ENCODE measurements at regions not wholly inside any gene's neighbourhood (a gene's known extent, or its start where the extent isn't known, plus 50 kb on each side); places are given as distances from the start of the nearest gene placed in this dataset.

DNA sequence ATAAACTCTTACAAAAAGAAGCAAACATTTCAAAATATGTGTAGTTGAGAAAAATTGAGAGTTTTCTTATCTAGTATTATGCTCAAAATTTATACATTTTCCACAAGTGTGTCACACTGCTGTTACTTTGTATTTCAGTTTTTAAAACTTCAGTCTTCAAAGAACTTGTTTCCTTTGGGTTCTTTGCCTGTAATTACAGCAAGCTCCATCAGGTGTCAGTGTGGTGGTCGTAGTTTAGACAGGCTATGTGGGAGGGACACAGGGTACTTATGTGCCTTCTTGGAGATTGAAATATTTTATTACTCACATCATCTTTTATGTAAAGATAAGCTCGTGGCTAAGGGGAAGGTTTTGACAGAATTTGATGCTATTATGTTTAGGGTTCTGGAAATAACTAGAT, 360.5 kb downstream of the FGFR2 start:
- Histone ChIP-seq H3K9me3 (ENCODE audit: control insufficient read depth, insufficient read depth, low read depth, low read length) (peaks cover 13% of the 10 kb centered on the region), H3K36me3 (ENCODE audit: control insufficient read depth, insufficient read depth, low read length) (no peaks in the 10 kb centered on the region), H3K27me3 (ENCODE audit: control insufficient read depth, insufficient read depth, low read length) (no peaks in the 10 kb centered on the region), H3K4me1 (ENCODE audit: control insufficient read depth, insufficient read depth, low read length) (no peaks in the 10 kb centered on the region), H3K4me3 (ENCODE audit: low read depth, low read length) (no peak overlapping the region), H3K27ac (ENCODE audit: low read depth, low read length) (no peak overlapping the region), H3K9ac (ENCODE audit: low read length) (no peak overlapping the region)

DNA sequence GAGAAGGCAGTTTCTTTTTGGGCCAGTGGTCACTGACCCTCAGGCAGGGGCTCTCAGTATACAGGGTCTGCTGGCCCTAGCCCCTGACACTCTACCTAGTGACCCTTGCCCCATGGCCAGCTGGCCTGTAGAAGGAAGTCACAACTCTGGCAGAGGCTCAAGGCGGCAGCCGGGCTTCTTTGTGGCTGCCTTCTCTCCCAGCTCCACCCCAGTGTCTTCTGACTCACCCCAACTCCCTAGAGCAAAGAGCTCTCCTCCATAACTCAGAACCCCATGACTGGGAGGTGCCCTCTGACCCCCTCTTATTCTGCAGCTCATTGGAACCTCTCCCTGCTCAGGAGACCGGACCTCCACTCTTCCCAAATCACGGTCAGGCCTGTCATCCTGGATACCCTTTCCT, 358.2 kb downstream of the FGFR2 start:
- H3K36me3 ChIP-seq (ENCODE audit: control insufficient read depth, insufficient read depth, low read length): no peaks in the 10 kb centered on the region
- H3K9me3 ChIP-seq (ENCODE audit: control insufficient read depth, insufficient read depth, low read depth, low read length): peaks cover 13% of the 10 kb centered on the region
- H3K4me1 ChIP-seq (ENCODE audit: control insufficient read depth, insufficient read depth, low read length): no peaks in the 10 kb centered on the region
- no peaks in the 10 kb centered on the region for H3K27me3 ChIP-seq (ENCODE audit: control insufficient read depth, insufficient read depth, low read length)
- no peak overlapping the region for H3K9ac ChIP-seq (ENCODE audit: low read length)
- no peak overlapping the region for H3K4me3 ChIP-seq (ENCODE audit: low read depth, low read length)
- no peak overlapping the region for H3K27ac ChIP-seq (ENCODE audit: low read depth, low read length)

DNA sequence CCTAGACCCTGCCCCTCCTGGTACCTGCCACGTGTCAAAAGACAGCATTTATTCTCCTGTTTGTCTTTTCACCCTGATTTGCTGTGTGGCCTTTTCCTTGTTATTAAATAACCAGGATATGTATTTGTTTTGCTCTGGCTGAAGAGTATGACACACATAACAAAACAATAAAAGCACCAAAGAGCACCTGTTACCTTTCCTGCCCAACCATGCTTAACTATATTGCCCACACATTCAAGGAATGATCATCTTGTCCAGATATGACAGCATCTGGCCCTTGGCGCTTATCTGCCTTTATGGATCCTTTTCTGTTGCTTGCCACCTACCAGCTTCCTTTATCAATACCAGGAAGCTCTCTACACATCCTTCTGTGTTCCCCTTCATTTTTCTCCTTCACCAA, 357.7 kb downstream of the FGFR2 start:
- no peaks in the 10 kb centered on the region for H3K4me1 ChIP-seq (ENCODE audit: control insufficient read depth, insufficient read depth, low read length)
- H3K9me3 ChIP-seq (ENCODE audit: control insufficient read depth, insufficient read depth, low read depth, low read length): peaks cover 13% of the 10 kb centered on the region
- H3K9ac ChIP-seq (ENCODE audit: low read length): no peak overlapping the region
- H3K36me3 ChIP-seq (ENCODE audit: control insufficient read depth, insufficient read depth, low read length): no peaks in the 10 kb centered on the region
- no peak overlapping the region for H3K4me3 ChIP-seq (ENCODE audit: low read depth, low read length)
- no peaks in the 10 kb centered on the region for H3K27me3 ChIP-seq (ENCODE audit: control insufficient read depth, insufficient read depth, low read length)
- no peak overlapping the region for H3K27ac ChIP-seq (ENCODE audit: low read depth, low read length)

DNA sequence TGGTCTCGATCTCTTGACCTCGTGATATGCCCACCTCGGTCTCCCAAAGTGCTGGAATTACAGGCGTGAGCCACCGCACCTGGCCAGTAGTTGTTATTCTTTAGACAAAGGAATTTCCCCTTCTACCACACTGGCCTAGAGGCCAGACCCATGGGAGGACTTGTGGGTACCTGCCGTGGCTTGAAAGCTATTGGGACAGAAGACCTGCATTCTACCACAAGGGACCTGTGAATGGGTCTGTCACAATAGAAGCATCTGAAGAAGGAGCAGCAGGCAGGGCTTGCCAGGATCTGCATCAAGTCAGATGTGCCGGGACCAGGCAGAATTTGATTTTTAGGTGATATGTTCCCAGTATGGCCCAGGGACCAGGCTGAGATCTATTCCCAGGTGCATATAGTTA, 356.9 kb downstream of the FGFR2 start:
- no peaks in the 10 kb centered on the region for H3K4me1 ChIP-seq (ENCODE audit: control insufficient read depth, insufficient read depth, low read length)
- no peak overlapping the region for H3K27ac ChIP-seq (ENCODE audit: low read depth, low read length)
- no peak overlapping the region for H3K9ac ChIP-seq (ENCODE audit: low read length)
- no peaks in the 10 kb centered on the region for H3K36me3 ChIP-seq (ENCODE audit: control insufficient read depth, insufficient read depth, low read length)
- peaks cover 13% of the 10 kb centered on the region for H3K9me3 ChIP-seq (ENCODE audit: control insufficient read depth, insufficient read depth, low read depth, low read length)
- H3K4me3 ChIP-seq (ENCODE audit: low read depth, low read length): no peak overlapping the region
- H3K27me3 ChIP-seq (ENCODE audit: control insufficient read depth, insufficient read depth, low read length): no peaks in the 10 kb centered on the region

DNA sequence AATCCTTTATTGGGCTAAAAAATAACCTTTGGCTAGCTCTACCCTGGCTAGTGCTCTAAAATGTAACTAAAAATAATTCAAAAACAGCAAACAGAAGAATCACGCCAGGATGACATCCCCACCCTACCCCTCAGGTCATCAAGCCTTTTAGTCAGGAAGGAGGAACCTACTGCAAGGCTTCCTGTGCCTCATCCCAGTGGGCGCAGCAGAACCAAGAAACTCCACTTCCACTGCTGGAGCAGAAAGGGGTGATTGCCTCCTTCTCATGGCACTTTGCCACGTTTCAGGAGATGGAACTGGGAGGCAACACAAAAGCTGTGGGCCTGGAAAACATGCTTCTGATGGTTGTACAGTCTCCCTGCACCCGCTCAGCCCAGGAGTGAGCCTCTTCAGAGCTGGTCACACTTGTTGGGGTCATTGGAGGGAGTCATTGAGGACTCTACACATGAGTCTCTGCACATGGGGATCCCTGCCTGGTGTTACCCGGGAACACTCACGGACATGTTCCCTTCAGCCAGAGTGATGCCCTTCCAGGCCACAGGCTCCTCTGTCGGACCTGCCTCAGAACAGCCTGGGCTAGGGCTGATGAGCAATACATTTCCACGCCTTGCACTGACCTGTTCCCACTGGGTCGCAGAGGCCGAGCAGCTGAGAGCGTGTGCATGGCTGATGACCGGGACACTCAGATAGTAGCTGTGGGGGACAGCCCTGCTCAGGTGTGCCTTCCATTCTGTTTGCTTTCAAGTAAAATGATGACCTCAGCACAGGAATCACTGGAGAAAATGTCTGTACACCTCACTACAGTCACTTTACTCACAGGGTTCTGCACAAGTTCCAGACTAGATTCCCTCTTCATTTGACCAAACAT, 355.3 kb downstream of the FGFR2 start:
- H3K27ac ChIP-seq (ENCODE audit: low read depth, low read length): no peak overlapping the region
- H3K36me3 ChIP-seq (ENCODE audit: control insufficient read depth, insufficient read depth, low read length): no peaks in the 10 kb centered on the region
- H3K27me3 ChIP-seq (ENCODE audit: control insufficient read depth, insufficient read depth, low read length): no peaks in the 10 kb centered on the region
- no peaks in the 10 kb centered on the region for H3K4me1 ChIP-seq (ENCODE audit: control insufficient read depth, insufficient read depth, low read length)
- H3K4me3 ChIP-seq (ENCODE audit: low read depth, low read length): no peak overlapping the region
- H3K9me3 ChIP-seq (ENCODE audit: control insufficient read depth, insufficient read depth, low read depth, low read length): peaks cover 3% of the 10 kb centered on the region; the same call in 1 of the 2 replicates
- no peak overlapping the region for H3K9ac ChIP-seq (ENCODE audit: low read length)

DNA sequence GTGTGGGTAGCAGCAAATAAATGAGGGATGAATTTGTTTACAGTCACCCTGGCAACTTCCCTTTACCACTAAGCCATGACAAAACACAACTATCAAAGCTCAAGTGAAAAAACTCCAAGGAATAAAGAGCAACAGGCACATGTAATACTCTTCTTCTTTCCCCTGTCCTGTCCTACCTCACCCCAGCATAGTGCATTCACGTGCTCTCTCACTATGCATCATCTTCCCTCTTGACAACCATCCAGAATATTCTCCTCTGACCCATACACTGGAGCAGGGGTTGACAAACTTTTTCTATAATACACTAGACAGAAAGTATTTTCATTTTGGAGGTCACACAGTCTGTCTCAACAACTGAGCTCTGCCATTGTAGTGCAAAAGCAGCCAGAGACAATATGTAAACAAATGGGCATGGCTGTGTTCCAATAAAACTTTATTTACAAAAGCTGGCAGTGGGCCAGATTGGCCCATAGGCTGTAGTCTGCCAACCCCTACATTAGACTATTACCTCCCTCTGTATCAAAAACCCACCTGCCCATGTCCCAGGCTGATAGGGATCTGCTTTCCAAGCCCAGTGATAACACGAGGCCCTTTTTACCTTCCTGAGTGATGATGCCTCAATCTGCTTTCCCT, 354.5 kb downstream of the FGFR2 start:
- Histone ChIP-seq H3K27ac (ENCODE audit: low read depth, low read length) (no peak overlapping the region), H3K9me3 (ENCODE audit: control insufficient read depth, insufficient read depth, low read depth, low read length) (no peaks in the 10 kb centered on the region), H3K4me3 (ENCODE audit: low read depth, low read length) (no peak overlapping the region), H3K4me1 (ENCODE audit: control insufficient read depth, insufficient read depth, low read length) (no peaks in the 10 kb centered on the region), H3K36me3 (ENCODE audit: control insufficient read depth, insufficient read depth, low read length) (no peaks in the 10 kb centered on the region), H3K27me3 (ENCODE audit: control insufficient read depth, insufficient read depth, low read length) (no peaks in the 10 kb centered on the region), H3K9ac (ENCODE audit: low read length) (no peak overlapping the region)

DNA sequence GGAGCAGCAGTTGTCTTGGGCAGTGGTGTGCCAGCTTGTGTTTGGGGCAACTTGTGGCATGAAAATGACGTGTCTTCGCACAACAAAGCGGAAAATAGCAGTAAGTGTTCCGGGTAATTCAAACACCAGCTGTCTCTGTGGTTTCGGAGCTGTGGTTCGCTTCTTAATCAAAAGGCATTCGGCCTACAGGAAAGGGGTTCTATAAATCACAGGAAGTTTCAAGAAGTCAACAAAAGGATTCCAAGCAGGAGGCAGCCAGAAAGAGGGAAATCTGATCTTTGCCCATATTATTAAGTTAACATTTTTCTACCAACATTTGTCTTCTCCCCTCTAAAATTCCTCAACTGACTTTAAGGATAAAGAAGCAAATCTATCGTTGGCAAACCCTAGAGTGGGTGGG, 353.4 kb downstream of the FGFR2 start:
- no peak overlapping the region for H3K9ac ChIP-seq (ENCODE audit: low read length)
- H3K9me3 ChIP-seq (ENCODE audit: control insufficient read depth, insufficient read depth, low read depth, low read length): no peaks in the 10 kb centered on the region
- no peaks in the 10 kb centered on the region for H3K4me1 ChIP-seq (ENCODE audit: control insufficient read depth, insufficient read depth, low read length)
- H3K36me3 ChIP-seq (ENCODE audit: control insufficient read depth, insufficient read depth, low read length): no peaks in the 10 kb centered on the region
- no peaks in the 10 kb centered on the region for H3K27me3 ChIP-seq (ENCODE audit: control insufficient read depth, insufficient read depth, low read length)
- H3K4me3 ChIP-seq (ENCODE audit: low read depth, low read length): no peak overlapping the region
- no peak overlapping the region for H3K27ac ChIP-seq (ENCODE audit: low read depth, low read length)

DNA sequence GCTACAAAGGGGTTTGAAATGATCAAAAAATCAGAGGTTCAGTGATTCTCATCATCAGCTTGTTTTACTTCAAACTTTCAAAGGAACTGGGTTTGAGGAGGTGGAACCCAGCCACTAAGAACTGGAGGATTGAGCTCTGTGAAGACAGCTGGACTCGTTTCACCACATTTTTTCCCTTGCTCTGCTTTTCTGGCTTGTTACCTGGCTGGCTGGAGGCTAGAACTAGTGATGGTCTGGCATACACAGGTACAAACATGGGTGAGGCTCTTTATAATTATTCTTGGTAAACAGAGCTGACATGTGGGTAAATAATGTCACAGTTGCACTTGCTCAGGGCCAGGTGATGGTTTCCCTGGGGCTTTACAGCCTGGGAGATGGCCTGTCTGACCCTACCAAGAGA, 352.5 kb downstream of the FGFR2 start:
- H3K9ac ChIP-seq (ENCODE audit: low read length): no peak overlapping the region
- no peaks in the 10 kb centered on the region for H3K36me3 ChIP-seq (ENCODE audit: control insufficient read depth, insufficient read depth, low read length)
- no peak overlapping the region for H3K27ac ChIP-seq (ENCODE audit: low read depth, low read length)
- H3K27me3 ChIP-seq (ENCODE audit: control insufficient read depth, insufficient read depth, low read length): no peaks in the 10 kb centered on the region
- no peak overlapping the region for H3K4me3 ChIP-seq (ENCODE audit: low read depth, low read length)
- H3K4me1 ChIP-seq (ENCODE audit: control insufficient read depth, insufficient read depth, low read length): no peaks in the 10 kb centered on the region
- H3K9me3 ChIP-seq (ENCODE audit: control insufficient read depth, insufficient read depth, low read depth, low read length): no peaks in the 10 kb centered on the region

DNA sequence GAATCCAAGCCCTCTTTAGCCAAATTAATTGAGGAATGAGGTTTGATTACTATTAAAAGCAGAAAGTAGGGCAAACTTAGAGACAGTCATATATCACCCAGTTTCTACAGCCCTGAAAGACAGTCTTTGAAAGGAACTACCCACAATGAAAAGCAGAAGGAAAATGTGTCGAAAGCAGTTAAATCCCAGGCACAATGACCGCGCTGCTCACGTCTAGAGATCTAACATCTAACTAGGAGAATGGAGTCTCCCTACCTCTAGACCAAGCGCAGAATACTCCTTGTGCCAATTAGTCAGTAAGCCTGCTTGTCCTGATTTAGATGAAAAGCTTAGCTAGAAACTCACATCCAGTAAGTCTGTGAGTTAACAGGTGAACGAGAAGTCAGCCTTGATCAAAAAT, 350.0 kb downstream of the FGFR2 start:
- no peaks in the 10 kb centered on the region for H3K9me3 ChIP-seq (ENCODE audit: control insufficient read depth, insufficient read depth, low read depth, low read length)
- H3K4me3 ChIP-seq (ENCODE audit: low read depth, low read length): no peak overlapping the region
- H3K36me3 ChIP-seq (ENCODE audit: control insufficient read depth, insufficient read depth, low read length): no peaks in the 10 kb centered on the region
- H3K9ac ChIP-seq (ENCODE audit: low read length): no peak overlapping the region
- H3K27ac ChIP-seq (ENCODE audit: low read depth, low read length): no peak overlapping the region
- H3K4me1 ChIP-seq (ENCODE audit: control insufficient read depth, insufficient read depth, low read length): no peaks in the 10 kb centered on the region
- H3K27me3 ChIP-seq (ENCODE audit: control insufficient read depth, insufficient read depth, low read length): no peaks in the 10 kb centered on the region

DNA sequence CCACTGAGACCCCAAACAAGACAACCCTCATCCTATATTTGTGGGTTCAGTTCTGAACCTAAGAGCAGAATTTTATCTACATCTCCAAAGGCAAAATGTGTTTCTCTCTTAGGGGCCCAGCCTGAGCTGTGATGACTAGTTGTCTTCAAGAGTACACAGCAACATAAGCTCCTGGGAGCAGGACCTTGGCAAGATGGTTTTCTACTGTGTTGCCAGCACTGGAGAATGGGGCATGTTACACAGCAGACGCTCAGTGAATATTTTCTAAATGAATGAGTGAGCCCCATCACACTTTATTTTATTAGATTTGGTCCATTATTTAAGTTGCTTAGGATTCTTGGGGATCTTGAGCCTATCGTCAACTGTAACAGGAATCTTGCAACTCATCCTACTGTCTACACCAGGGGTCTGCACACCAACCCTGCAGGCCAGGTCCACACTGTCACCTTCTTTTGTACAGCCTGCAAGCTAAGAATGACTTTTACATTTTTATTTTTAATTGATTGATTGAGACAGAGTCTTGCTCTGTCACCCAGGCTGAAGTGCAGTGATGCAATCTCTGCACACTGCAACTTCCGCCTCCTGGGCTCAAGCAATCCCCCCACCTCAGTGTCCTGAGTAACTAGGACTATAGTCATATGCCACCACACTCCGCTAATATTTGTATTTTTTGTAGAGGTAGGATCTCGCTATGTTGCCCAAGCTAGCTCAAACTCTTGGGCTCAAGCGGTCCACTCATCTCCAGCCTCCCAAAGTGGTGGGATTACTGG, 347.1 kb downstream of the FGFR2 start:
- no peaks in the 10 kb centered on the region for H3K36me3 ChIP-seq (ENCODE audit: control insufficient read depth, insufficient read depth, low read length)
- H3K4me3 ChIP-seq (ENCODE audit: low read depth, low read length): no peak overlapping the region
- no peaks in the 10 kb centered on the region for H3K4me1 ChIP-seq (ENCODE audit: control insufficient read depth, insufficient read depth, low read length)
- H3K9me3 ChIP-seq (ENCODE audit: control insufficient read depth, insufficient read depth, low read depth, low read length): no peaks in the 10 kb centered on the region
- H3K27me3 ChIP-seq (ENCODE audit: control insufficient read depth, insufficient read depth, low read length): no peaks in the 10 kb centered on the region
- H3K9ac ChIP-seq (ENCODE audit: low read length): no peak overlapping the region
- H3K27ac ChIP-seq (ENCODE audit: low read depth, low read length): no peak overlapping the region

DNA sequence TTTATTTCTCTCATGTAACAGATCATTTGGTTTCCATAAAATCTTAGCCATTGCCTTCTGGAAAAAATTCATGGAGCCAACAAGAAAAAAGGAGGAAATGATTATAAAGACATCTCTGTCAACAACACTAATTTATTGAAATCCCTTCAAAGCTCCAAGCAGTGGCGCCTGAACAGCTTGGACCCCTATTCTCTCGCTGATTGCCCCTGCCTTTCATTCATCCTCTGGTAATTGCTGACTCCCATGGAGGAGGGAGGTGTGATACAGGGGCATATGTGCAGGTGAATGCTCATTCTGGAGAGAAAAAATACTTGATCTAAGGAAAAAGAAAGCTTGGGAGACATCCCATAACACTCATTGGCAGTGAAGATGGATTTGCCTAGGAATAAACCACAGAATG, 345.5 kb downstream of the FGFR2 start:
- no peak overlapping the region for H3K27ac ChIP-seq (ENCODE audit: low read depth, low read length)
- no peak overlapping the region for H3K4me3 ChIP-seq (ENCODE audit: low read depth, low read length)
- H3K36me3 ChIP-seq (ENCODE audit: control insufficient read depth, insufficient read depth, low read length): no peaks in the 10 kb centered on the region
- no peaks in the 10 kb centered on the region for H3K4me1 ChIP-seq (ENCODE audit: control insufficient read depth, insufficient read depth, low read length)
- no peak overlapping the region for H3K9ac ChIP-seq (ENCODE audit: low read length)
- H3K27me3 ChIP-seq (ENCODE audit: control insufficient read depth, insufficient read depth, low read length): no peaks in the 10 kb centered on the region
- H3K9me3 ChIP-seq (ENCODE audit: control insufficient read depth, insufficient read depth, low read depth, low read length): no peaks in the 10 kb centered on the region

Data from HUES6 (cell line).